Uterus (tissue), 3 donors: ENCODE measurements at regions not wholly inside any gene's neighbourhood (a gene's known extent, or its start where the extent isn't known, plus 50 kb on each side); places are given as distances from the start of the nearest gene placed in this dataset.

Experiments used
- DNase-seq, 2 donors: peaks; one replicate each; pipeline ENCODE4 v3.0.0-alpha.2; 2019 to 2020
- H3K27ac ChIP-seq, 2 donors: fragments of 200-600 bp; sonication (generic); 1 replicate in 1 of 2; 2 replicates in 1 of 2; pipeline ENCODE4 v1.5.1; 2016 to 2018
- H3K27me3 ChIP-seq, 2 donors: fragments of 200-600 bp; sonication (generic); one replicate each; pipeline ENCODE4 v1.5.1; 2018 to 2019; ENCODE audit warnings: control low read depth in 1 of 2
- H3K36me3 ChIP-seq, 2 donors: fragments of 200-600 bp; sonication (generic); one replicate each; pipeline ENCODE4 v1.5.1; 2019; ENCODE audit warnings: control low read depth in 1 of 2
- H3K4me1 ChIP-seq, 2 donors: fragments of 200-600 bp; sonication (generic); one replicate each; pipeline ENCODE4 v1.5.1; 2018 to 2019; ENCODE audit warnings: control low read depth in 1 of 2
- H3K4me3 ChIP-seq, 2 donors: fragments of 200-600 bp; sonication (generic); 1 replicate in 1 of 2; 2 replicates in 1 of 2; pipeline ENCODE4 v1.5.1; 2018 to 2019; ENCODE audit warnings: mild to moderate bottlenecking in 1 of 2
- H3K9me3 ChIP-seq, 2 donors: fragments of 200-600 bp; sonication (generic); one replicate each; pipeline ENCODE4 v1.5.1; 2019; ENCODE audit warnings: control low read depth in 1 of 2
- POLR2A ChIP-seq, 2 donors: fragments of 450-650 bp; IDR thresholded peaks; one replicate each; pipeline ENCODE4 v1.6.1; 2016; ENCODE audit warnings: antibody characterized with exemption in 2 of 2, mild to moderate bottlenecking in 1 of 2, moderate library complexity in 1 of 2
- intact Hi-C: fragments of 100-400 bp; cut with DNase I; formaldehyde crosslinking; loops from one replicate; pipeline ENCODE4 v1.15.1; 2023; ENCODE audit warnings: low total_unique reads
- TF ChIP-seq, protein P1 (sequence below), 4 experiments: fragments of 200-600 bp in 2 of 4; fragments of 450-650 bp in 2 of 4; sonication (generic) in 2 of 4; IDR thresholded peaks; one replicate each; pipeline ENCODE4 v1.5.1; 2016 to 2019; ENCODE audit warnings: antibody characterized with exemption in 4 of 4, mild to moderate bottlenecking in 2 of 4, moderate library complexity in 1 of 4
- donor health status: DM: yes; HTN: yes; CAD: no.

DNA sequence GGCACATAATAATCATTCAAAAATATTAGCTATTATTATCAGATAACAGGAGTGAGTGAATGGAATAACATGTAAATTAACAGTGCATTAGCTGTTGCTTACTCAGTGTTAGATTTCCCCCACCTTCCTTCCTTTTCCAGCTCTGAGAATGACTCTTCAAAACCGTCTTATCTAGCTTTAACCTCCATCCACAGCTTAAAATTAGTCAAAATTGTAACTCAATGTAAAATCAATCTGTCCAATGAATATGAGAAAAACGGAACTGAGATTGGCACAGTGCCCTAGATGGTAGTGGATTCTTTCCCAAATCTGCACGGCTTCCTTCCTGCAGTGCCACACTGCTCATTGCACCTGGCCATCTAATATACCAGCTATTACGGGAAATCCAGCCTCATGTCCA, 156.8 kb upstream of the BDNF start:
- no peak overlapping the region for H3K4me3 ChIP-seq
- no peaks in the 10 kb centered on the region for H3K4me1 ChIP-seq
- TF ChIP-seq, protein P1, sequence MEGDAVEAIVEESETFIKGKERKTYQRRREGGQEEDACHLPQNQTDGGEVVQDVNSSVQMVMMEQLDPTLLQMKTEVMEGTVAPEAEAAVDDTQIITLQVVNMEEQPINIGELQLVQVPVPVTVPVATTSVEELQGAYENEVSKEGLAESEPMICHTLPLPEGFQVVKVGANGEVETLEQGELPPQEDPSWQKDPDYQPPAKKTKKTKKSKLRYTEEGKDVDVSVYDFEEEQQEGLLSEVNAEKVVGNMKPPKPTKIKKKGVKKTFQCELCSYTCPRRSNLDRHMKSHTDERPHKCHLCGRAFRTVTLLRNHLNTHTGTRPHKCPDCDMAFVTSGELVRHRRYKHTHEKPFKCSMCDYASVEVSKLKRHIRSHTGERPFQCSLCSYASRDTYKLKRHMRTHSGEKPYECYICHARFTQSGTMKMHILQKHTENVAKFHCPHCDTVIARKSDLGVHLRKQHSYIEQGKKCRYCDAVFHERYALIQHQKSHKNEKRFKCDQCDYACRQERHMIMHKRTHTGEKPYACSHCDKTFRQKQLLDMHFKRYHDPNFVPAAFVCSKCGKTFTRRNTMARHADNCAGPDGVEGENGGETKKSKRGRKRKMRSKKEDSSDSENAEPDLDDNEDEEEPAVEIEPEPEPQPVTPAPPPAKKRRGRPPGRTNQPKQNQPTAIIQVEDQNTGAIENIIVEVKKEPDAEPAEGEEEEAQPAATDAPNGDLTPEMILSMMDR (IDR thresholded peaks at IDR 0.05), result no peak
- no peak for TF ChIP-seq POLR2A (IDR thresholded peaks at IDR 0.05)
- H3K27me3 ChIP-seq, result no peaks in the 10 kb centered on the region
- H3K9me3 ChIP-seq, result no peaks in the 10 kb centered on the region
- DNase-seq, result no peak
- no peak overlapping the region for H3K27ac ChIP-seq
- intact Hi-C loops, result no loop called here
- no peaks in the 10 kb centered on the region for H3K36me3 ChIP-seq

DNA sequence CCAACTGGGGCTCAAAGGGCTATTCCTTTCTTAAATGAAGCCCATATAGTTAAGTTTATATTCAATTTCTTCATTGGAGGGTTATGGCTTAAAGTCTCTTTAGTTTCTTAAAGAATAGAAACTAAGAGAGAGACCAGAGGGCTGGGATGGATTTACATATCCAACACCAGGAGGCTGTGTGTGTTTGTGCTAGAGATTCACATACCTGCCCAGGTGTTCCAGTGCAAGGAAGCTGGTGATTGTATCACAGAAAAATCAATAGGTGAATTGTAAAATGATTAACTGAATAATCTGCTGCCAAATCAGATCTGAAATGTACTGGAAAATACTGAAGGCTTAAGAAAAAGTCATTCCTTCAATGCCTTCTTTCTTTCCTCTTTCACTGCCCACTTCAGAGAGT, 148.2 kb upstream of the BDNF start:
- TF ChIP-seq POLR2A (IDR thresholded peaks at IDR 0.05), result no peak
- TF ChIP-seq, protein P1 (IDR thresholded peaks at IDR 0.05), result no peak
- no peak overlapping the region for H3K27ac ChIP-seq
- H3K4me1 ChIP-seq, result no peaks in the 10 kb centered on the region
- no peak for DNase-seq
- no peak overlapping the region for H3K4me3 ChIP-seq
- no peaks in the 10 kb centered on the region for H3K9me3 ChIP-seq
- H3K36me3 ChIP-seq, result no peaks in the 10 kb centered on the region
- no peaks in the 10 kb centered on the region for H3K27me3 ChIP-seq
- intact Hi-C loops, result no loop called here

- Histone ChIP-seq H3K27me3 (no peaks in the 10 kb centered on the region), H3K4me3 (no peak overlapping the region), H3K9me3 (no peaks in the 10 kb centered on the region), H3K36me3 (no peaks in the 10 kb centered on the region), H3K4me1 (no peaks in the 10 kb centered on the region), H3K27ac (no peak overlapping the region)
- intact Hi-C loops, result no loop called here
- TF ChIP-seq, protein P1 (IDR thresholded peaks at IDR 0.05), result no peak
- no peak for TF ChIP-seq POLR2A (IDR thresholded peaks at IDR 0.05)
- DNase-seq, result no peak
Observed at GRCh38 chr11:27847496-27847895, 147.2 kb upstream of the BDNF start.

DNA sequence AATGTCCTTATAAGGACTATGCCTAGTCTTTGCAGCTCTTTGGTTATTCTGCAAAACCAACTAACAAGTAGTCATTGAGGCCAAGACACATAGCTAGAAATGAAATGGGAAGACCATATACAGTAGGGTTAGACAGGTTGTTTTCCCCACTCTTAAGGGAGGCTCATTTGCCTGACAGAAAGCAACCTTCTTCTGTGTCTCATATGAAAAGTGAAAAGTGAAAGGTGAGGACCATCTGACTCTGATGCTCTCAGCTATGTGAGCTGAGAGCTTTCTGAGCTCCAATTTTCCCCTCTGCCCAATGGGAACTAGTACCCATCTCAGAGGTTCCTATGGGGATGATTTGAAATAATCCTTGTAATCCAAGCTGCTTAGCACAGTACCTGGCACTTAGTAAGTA, 142.0 kb upstream of the BDNF start:
- TF ChIP-seq, protein P1 (IDR thresholded peaks at IDR 0.05), result no peak
- TF ChIP-seq POLR2A (IDR thresholded peaks at IDR 0.05), result no peak
- H3K4me1 ChIP-seq, result no peaks in the 10 kb centered on the region
- DNase-seq, result no peak
- H3K9me3 ChIP-seq, result no peaks in the 10 kb centered on the region
- no peaks in the 10 kb centered on the region for H3K27me3 ChIP-seq
- H3K27ac ChIP-seq, result no peak overlapping the region
- no peaks in the 10 kb centered on the region for H3K36me3 ChIP-seq
- H3K4me3 ChIP-seq, result no peak overlapping the region
- intact Hi-C loops, result no loop called here

GRCh38 chr11:27841023-27841422, 140.8 kb upstream of the BDNF start:
- Histone ChIP-seq H3K36me3 (no peaks in the 10 kb centered on the region), H3K4me3 (no peak overlapping the region), H3K27me3 (no peaks in the 10 kb centered on the region), H3K27ac (no peak overlapping the region), H3K4me1 (no peaks in the 10 kb centered on the region), H3K9me3 (no peaks in the 10 kb centered on the region)
- no peak for DNase-seq
- intact Hi-C loops, result no loop called here
- TF ChIP-seq, protein P1 (IDR thresholded peaks at IDR 0.05), result no peak
- TF ChIP-seq POLR2A (IDR thresholded peaks at IDR 0.05), result no peak
